K562 (cell line): ENCODE measurements at regions not wholly inside any gene's neighbourhood (a gene's known extent, or its start where the extent isn't known, plus 50 kb on each side); places are given as distances from the start of the nearest gene placed in this dataset.

Experiments used
- ATAC-seq: fragments of 200-7000 bp; cut with Tn5 transposase; 3 replicates; pipeline ENCODE4 v1.9.1; 2020; ENCODE audit warnings: moderate library complexity
- BruUV-seq: library from RNA; stranded (reverse); fragments of 400-500 nt; replicated peaks from 2 replicates; lab custom pipeline; 2021; lab: Mats Ljungman, UMichigan
- CTCF ChIA-PET: fragments of 300-600 bp; formaldehyde crosslinking; extraction: SDS; loops from one replicate; lab custom pipeline; 2021; ENCODE audit warnings: low intra/inter-chr PET ratio; lab: Yijun Ruan, JAX
- POLR2A ChIA-PET: fragments of 300-600, 350-650 bp; sonication (Branson Sonifier 250); formaldehyde crosslinking; extraction: SDS; loops from one replicate; lab custom pipeline; 2021; ENCODE audit warnings: antibody characterized with exemption, inconsistent platforms; lab: Yijun Ruan, JAX
- DNase-seq, 4 experiments: peaks; one replicate each; pipeline versions ENCODE4 v3.0.0 to v3.0.0-alpha.2; 2011 to 2018; ENCODE audit warnings: low spot score in 3 of 4, mixed read lengths in 3 of 4; ENCODE audit errors: extremely low read depth in 1 of 4
- FAIRE-seq: peaks from 2 replicates; lab custom pipeline; 2011; peaks lifted over from hg19 to GRCh38; lab: Jason Lieb, UNC
- H2AFZ ChIP-seq: 2 replicates; pipeline ENCODE4 v1.6.0; 2011; ENCODE audit warnings: low read depth, low read length, control low read depth, inconsistent platforms
- H3K27ac ChIP-seq: fragments of 200-600 bp; 3 replicates; pipeline ENCODE4 v1.8.0; 2011; ENCODE audit warnings: low read depth, mild to moderate bottlenecking, control low read depth, inconsistent platforms, low read length, moderate library complexity, mixed read lengths; ENCODE audit errors: extremely low read depth
- H3K27me3 ChIP-seq, 2 experiments: fragments of 300-600 bp in 1 of 2; 2 replicates in 1 of 2; 3 replicates in 1 of 2; pipeline versions ENCODE4 v1.6.0 to v1.8.0; 2011; ENCODE audit warnings: inconsistent platforms in 2 of 2, low read length in 2 of 2, mild to moderate bottlenecking in 1 of 2, mixed read lengths in 1 of 2, moderate library complexity in 1 of 2; ENCODE audit not compliant: control insufficient read depth in 2 of 2, insufficient read depth in 2 of 2
- H3K36me3 ChIP-seq: fragments of 300-600 bp; 3 replicates; pipeline ENCODE4 v1.8.0; 2011; ENCODE audit warnings: mild to moderate bottlenecking, low read length, inconsistent platforms; ENCODE audit not compliant: control insufficient read depth, insufficient read depth
- H3K4me1 ChIP-seq, 2 experiments: fragments of 200-600 bp in 1 of 2; replicated peaks in 1 of 2; 2 replicates in 1 of 2; 3 replicates in 1 of 2; pipeline versions ENCODE4 v1.5.1 to v1.8.0; 2011; ENCODE audit warnings: inconsistent platforms in 2 of 2, low read length in 2 of 2, mild to moderate bottlenecking in 1 of 2, mixed read lengths in 1 of 2, moderate library complexity in 1 of 2; ENCODE audit not compliant: control insufficient read depth in 2 of 2, insufficient read depth in 2 of 2
- H3K4me2 ChIP-seq: 2 replicates; pipeline ENCODE4 v1.6.1; 2011; ENCODE audit warnings: low read length, control low read depth, inconsistent platforms, mixed read lengths; ENCODE audit not compliant: insufficient read depth
- H3K4me3 ChIP-seq: fragments of 200-600 bp; sonication (generic), shearing (Covaris generic); 2 replicates; pipeline ENCODE4 v1.5.1; 2016; ENCODE audit warnings: control low read depth, inconsistent platforms
- H3K79me2 ChIP-seq: fragments of 200-600 bp; 3 replicates; pipeline ENCODE4 v1.8.0; 2011; ENCODE audit warnings: low read length, inconsistent platforms; ENCODE audit not compliant: control insufficient read depth, insufficient read depth
- H3K9ac ChIP-seq, 2 experiments: 2 replicates each; pipeline versions ENCODE4 v1.6.0 to v1.6.1; 2011; ENCODE audit warnings: low read depth in 2 of 2, low read length in 2 of 2, control low read depth in 1 of 2, inconsistent platforms in 1 of 2, mild to moderate bottlenecking in 1 of 2, mixed read lengths in 1 of 2; ENCODE audit not compliant: insufficient read depth in 1 of 2
- H3K9me1 ChIP-seq: one replicate; pipeline ENCODE4 v1.6.0; 2011; ENCODE audit warnings: inconsistent platforms, mild to moderate bottlenecking, low read length, moderate library complexity; ENCODE audit not compliant: control insufficient read depth, insufficient read depth
- H3K9me3 ChIP-seq: replicated peaks from 2 replicates; pipeline ENCODE4 v1.5.1; 2011; ENCODE audit warnings: low read depth, low read length, inconsistent platforms; ENCODE audit not compliant: control insufficient read depth, insufficient read depth
- H4K20me1 ChIP-seq: replicated peaks from 2 replicates; pipeline ENCODE4 v1.6.1; 2011; ENCODE audit warnings: low read length, inconsistent platforms, mixed read lengths; ENCODE audit not compliant: control insufficient read depth, insufficient read depth
- BRCA1 ChIP-seq, 2 experiments: fragments of 450-650 bp in 1 of 2; sonication (generic) in 1 of 2; formaldehyde crosslinking in 1 of 2; IDR thresholded peaks; 2 replicates each; pipeline versions ENCODE4 v1.5.0 to v1.6.1; 2017 to 2020; ENCODE audit warnings: mild to moderate bottlenecking in 1 of 2, missing genetic modification reagents in 1 of 2
- BRD4 ChIP-seq: fragments of 200-600 bp; sonication (generic); IDR thresholded peaks from 2 replicates; pipeline ENCODE4 v1.6.1; 2017; ENCODE audit warnings: inconsistent platforms
- NONO ChIP-seq, 2 experiments: fragments of 200-400 bp in 1 of 2; fragments of 450-650 bp in 1 of 2; formaldehyde crosslinking in 1 of 2; IDR thresholded peaks; 2 replicates each; pipeline ENCODE4 v1.6.1; 2017; ENCODE audit warnings: low read depth in 2 of 2, mild to moderate bottlenecking in 2 of 2, moderate library complexity in 2 of 2, low read length in 1 of 2
- SP1 ChIP-seq: sonication (generic); formaldehyde crosslinking; IDR thresholded peaks from 2 replicates; pipeline ENCODE4 v1.8.1; 2022; ENCODE audit warnings: mild to moderate bottlenecking, missing genetic modification reagents
- USF1 ChIP-seq: sonication (generic); formaldehyde crosslinking; IDR thresholded peaks from 2 replicates; pipeline ENCODE4 v1.9.0; 2022; ENCODE audit warnings: mild to moderate bottlenecking, missing genetic modification reagents
- YBX1 ChIP-seq: fragments of 450-650 bp; IDR thresholded peaks from 2 replicates; pipeline ENCODE4 v1.7.1; 2016; ENCODE audit warnings: mild to moderate bottlenecking
- ZBTB1 ChIP-seq: sonication (generic); formaldehyde crosslinking; IDR thresholded peaks from 2 replicates; pipeline ENCODE4 v1.8.1; 2023; ENCODE audit warnings: missing genetic modification reagents, low read depth, mild to moderate bottlenecking, borderline replicate concordance
- ZFPM2 ChIP-seq: fragments of 250-450 bp; sonication (Bioruptor Pico); IDR thresholded peaks from 2 replicates; pipeline ENCODE4 v1.5.1; 2022; ENCODE audit warnings: mild to moderate bottlenecking
- ZNF699 ChIP-seq: fragments of 250-450 bp; sonication (Bioruptor Pico); IDR thresholded peaks from 2 replicates; pipeline ENCODE4 v1.8.0; 2021; ENCODE audit warnings: mild to moderate bottlenecking, moderate library complexity; ENCODE audit not compliant: insufficient replicate concordance
- WGBS: fragments of 100-300 bp; shearing (Covaris generic); methylation state at CpG from one replicate; pipeline ENCODE4 v1.1.6; 2016; ENCODE audit warnings: low coverage, mixed read lengths; ENCODE audit not compliant: insufficient coverage; ENCODE audit errors: missing lambda C conversion rate; 5-methylcytosine and 5-hydroxymethylcytosine counted together
- in situ Hi-C: fragments of 300-500 bp; cut with MboI; formaldehyde crosslinking; loops from 4 replicates; pipeline ENCODE4 v1.15.0; 2018; ENCODE audit warnings: inconsistent platforms, mixed read lengths
- intact Hi-C: fragments of 100-400 bp; cut with micrococcal nuclease; formaldehyde crosslinking; loops from 2 replicates; pipeline ENCODE4 v1.14.2; 2022

- in situ Hi-C loops, result no loop called here
- no peaks in the 10 kb centered on the region for H3K36me3 ChIP-seq
- ChIA-PET CTCF (no interaction called here), POLR2A (no interaction called here)
- no TSS peak for BruUV-seq
- no peak overlapping the region for H3K27ac ChIP-seq
- intact Hi-C loops, result no loop called here
- H3K4me2 ChIP-seq, result no peak overlapping the region
- no peak overlapping the region for H3K9ac ChIP-seq
- FAIRE-seq, result no peak
- no peaks in the 10 kb centered on the region for H3K9me1 ChIP-seq
- no peak overlapping the region for H2AFZ ChIP-seq
- ATAC-seq, result no peak
- H3K27me3 ChIP-seq, result no peaks in the 10 kb centered on the region
- DNase-seq, result no peak
- no peaks in the 10 kb centered on the region for H4K20me1 ChIP-seq
- no peaks in the 10 kb centered on the region for H3K9me3 ChIP-seq
- TF ChIP-seq YBX1, result no peak
- TF ChIP-seq BRD4, result no peak
- no peak for TF ChIP-seq SP1
- no peak for TF ChIP-seq ZNF699 (CRISPR knock-in tag)
- TF ChIP-seq USF1, result no peak
- no peak for TF ChIP-seq ZBTB1 (CRISPR knock-in tag)
- TF ChIP-seq BRCA1 (IDR thresholded peaks at IDR 0.05), result no peak
- TF ChIP-seq BRCA1 (CRISPR knock-in tag; IDR thresholded peaks at IDR 0.05), result no peak
- TF ChIP-seq ZFPM2 (CRISPR knock-in tag), result no peak
- TF ChIP-seq NONO (IDR thresholded peaks at IDR 0.05; ENCODE audit: low read depth in 2 of 2, low read length in 1 of 2), result no peak
- TF ChIP-seq, all 486 proteins: peak for 0
- no peak overlapping the region for H3K4me3 ChIP-seq
- no peaks in the 10 kb centered on the region for H3K79me2 ChIP-seq
- 0% methylated on average over 2 of the region's 2 CpGs for WGBS
- H3K4me1 ChIP-seq, result no peaks in the 10 kb centered on the region; a peak in 1 of 5 replicates
Measured at GRCh38 chr14:65357113-65357512, 55.4 kb upstream of the FUT8 start.
